Omental fat pad (tissue), 3 donors: ENCODE measurements at regions not wholly inside any gene's neighbourhood (a gene's known extent, or its start where the extent isn't known, plus 50 kb on each side); places are given as distances from the start of the nearest gene placed in this dataset.

ENCODE experiments used
- ATAC-seq: fragments of 150-250 bp; one replicate; pipeline ENCODE4 v1.9.1; 2016; ENCODE audit warnings: mild to moderate bottlenecking, moderate library complexity; ENCODE audit not compliant: low FRiP score
- DNase-seq: peaks from one replicate; pipeline ENCODE4 v3.0.0-alpha.2; 2019; ENCODE audit warnings: low spot score
- CTCF ChIP-seq, 3 donors: fragments of 450-650 bp; IDR thresholded peaks; one replicate each; pipeline ENCODE4 v1.5.1; 2016 to 2017; ENCODE audit warnings: antibody characterized with exemption in 3 of 3, mild to moderate bottlenecking in 3 of 3, moderate library complexity in 2 of 3

GRCh38 chr20:24813496-24813895 lies 135.6 kb upstream of the CST7 start:
- no peak for DNase-seq
- ATAC-seq = no peak
- no peak for TF ChIP-seq CTCF (IDR thresholded peaks at IDR 0.05)

- no peak for TF ChIP-seq CTCF (IDR thresholded peaks at IDR 0.05)
- DNase-seq (no peak), ATAC-seq (no peak)
Observed at GRCh38 chr20:24813936-24814335, 135.1 kb upstream of the CST7 start.

GRCh38 chr20:24814556-24815195 lies 134.4 kb upstream of the CST7 start:
- DNase-seq (no peak), ATAC-seq (no peak)
- TF ChIP-seq CTCF (IDR thresholded peaks at IDR 0.05) = no peak

- ATAC-seq (no peak), DNase-seq (no peak)
- no peak for TF ChIP-seq CTCF (IDR thresholded peaks at IDR 0.05)
Observed at GRCh38 chr20:24815196-24815815, 133.8 kb upstream of the CST7 start.

GRCh38 chr20:24815931-24816330 lies 133.1 kb upstream of the CST7 start:
- no peak for DNase-seq
- no peak for TF ChIP-seq CTCF (IDR thresholded peaks at IDR 0.05)
- no peak for ATAC-seq

- ATAC-seq (no peak), DNase-seq (no peak)
- no peak for TF ChIP-seq CTCF (IDR thresholded peaks at IDR 0.05)
Observed at GRCh38 chr20:24816431-24816830, 132.6 kb upstream of the CST7 start.

- ATAC-seq (no peak), DNase-seq (no peak)
- TF ChIP-seq CTCF (IDR thresholded peaks at IDR 0.05) = no peak
Observed at GRCh38 chr20:24816907-24817306, 132.2 kb upstream of the CST7 start.
